GM19467 (cell line): ENCODE measurements at regions not wholly inside any gene's neighbourhood (a gene's known extent, or its start where the extent isn't known, plus 50 kb on each side); places are given as distances from the start of the nearest gene placed in this dataset.

ENCODE experiments used
- ATAC-seq: cut with Tn5 transposase; IDR thresholded peaks from one replicate; pipeline ENCODE4 v1.9.1; 2021; ENCODE audit warnings: mild to moderate bottlenecking, moderate library complexity; ENCODE audit not compliant: unreplicated experiment

- no peak for ATAC-seq
Measured at GRCh38 chr10:78526347-78526746, 492.7 kb downstream of the RPS24 start.

DNA sequence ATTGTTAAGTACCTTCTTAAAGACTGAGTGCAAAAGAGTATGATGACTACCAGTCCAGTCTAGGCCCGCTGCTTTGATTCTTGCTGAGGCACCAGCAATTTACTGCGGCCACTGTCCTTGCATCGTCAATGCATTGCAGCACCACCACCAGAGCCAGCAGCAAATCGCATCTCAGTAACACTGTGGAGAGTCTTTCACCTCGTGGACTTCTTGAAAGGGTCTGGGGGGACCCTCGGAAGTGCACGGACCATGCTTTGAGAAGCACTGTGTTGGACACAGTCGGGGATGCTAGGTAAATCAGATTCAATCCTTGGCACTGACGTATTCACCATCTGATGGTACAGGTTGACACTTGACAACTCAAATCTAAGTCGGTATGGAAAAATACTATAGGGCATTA is 493.6 kb downstream of the RPS24 start:
- ATAC-seq: no peak

DNA sequence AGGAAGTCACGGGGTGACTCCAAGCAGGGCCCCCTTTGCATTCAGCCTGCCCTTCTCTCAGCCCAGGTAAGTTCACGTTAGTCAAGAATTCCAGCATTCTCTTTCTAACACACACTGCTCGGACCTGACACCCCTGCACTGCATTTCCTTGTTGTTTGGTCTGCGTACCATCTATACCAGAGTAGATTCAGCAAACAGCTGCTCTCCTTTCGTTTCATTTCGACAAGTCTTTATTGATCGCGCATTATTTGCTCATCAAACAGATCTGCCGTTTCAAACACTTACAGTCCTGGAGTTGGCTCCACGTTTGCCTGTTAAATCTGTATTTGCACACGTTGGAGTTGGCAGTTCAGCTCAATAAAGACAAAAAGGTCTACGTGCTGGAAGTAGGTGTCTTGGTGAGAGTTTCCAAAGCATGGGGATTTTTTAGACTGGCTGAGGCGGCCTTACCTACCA is 495.1 kb downstream of the RPS24 start:
- ATAC-seq: no peak

GRCh38 chr10:78529262-78529661 is 495.6 kb downstream of the RPS24 start:
- no peak for ATAC-seq

GRCh38 chr10:78531088-78531487 is 497.4 kb downstream of the RPS24 start:
- ATAC-seq: no peak

- no peak for ATAC-seq
Measured at GRCh38 chr10:78532480-78533042, 498.9 kb downstream of the RPS24 start.

GRCh38 chr10:78533098-78533497 is 499.4 kb downstream of the RPS24 start:
- no peak for ATAC-seq

- ATAC-seq: no peak
Measured at GRCh38 chr10:78533776-78534175, 500.1 kb downstream of the RPS24 start.

DNA sequence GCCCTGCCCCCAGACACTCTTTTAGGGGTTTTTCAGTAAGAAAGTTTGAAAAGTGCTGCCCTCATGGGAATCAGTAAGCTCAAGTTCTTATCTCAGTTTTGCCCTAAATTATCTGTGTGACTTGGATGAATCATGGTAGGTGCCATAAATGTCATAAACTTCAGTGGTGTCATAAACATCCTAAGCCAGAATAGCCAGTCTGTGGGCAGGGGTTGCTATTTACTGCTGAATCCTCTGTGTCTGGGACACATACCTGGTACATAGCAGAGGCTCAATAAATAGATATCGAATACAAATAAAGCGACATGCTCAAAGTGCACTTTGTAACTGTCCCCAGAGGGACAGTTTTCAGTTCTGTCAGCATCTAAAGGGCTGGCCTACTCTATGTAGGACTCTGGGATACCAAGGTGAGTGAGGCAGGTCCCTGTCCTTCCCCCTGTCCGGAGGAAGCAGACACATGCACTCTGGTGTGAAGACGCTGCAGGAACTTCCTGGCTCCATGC is 502.1 kb downstream of the RPS24 start:
- no peak for ATAC-seq

GRCh38 chr10:78537018-78537417 is 503.4 kb downstream of the RPS24 start:
- ATAC-seq: no peak

- no peak for ATAC-seq
Measured at GRCh38 chr10:78539247-78539766, 505.6 kb downstream of the RPS24 start.

GRCh38 chr10:78540355-78541076 is 506.9 kb downstream of the RPS24 start:
- ATAC-seq: no peak

DNA sequence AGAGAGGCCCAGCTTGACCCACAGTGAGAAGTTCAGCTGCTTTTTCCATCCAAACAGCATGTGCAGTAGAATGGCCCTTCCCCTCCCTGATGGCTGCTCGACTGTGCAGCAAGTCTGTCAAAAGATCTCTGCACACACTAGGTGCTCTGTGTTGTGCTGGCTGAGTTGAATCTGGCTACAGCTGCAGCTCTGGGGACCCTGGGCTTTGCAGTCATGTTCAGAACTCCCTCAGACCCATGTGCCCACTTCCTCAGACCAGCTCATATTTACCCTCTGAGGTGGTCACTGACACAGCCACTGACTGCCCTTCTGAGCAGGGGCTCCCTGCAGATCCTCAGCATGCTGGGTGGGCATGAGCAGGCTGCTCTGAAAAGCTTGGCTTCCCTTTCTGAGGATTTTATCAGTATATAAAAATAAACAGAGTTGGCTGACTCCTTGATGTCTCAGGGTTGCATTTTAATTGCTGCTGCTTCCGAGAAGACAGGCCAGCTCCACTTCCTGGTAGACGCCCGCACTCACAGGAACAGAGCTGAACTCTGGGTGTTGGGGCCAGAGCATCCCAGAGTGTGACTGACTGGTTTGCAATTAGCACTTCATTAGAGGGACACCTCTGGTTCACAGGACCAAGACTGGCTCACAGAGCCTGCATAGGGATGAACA is 507.9 kb downstream of the RPS24 start:
- no peak for ATAC-seq

GRCh38 chr10:78542141-78542489 is 508.5 kb downstream of the RPS24 start:
- ATAC-seq: no peak

DNA sequence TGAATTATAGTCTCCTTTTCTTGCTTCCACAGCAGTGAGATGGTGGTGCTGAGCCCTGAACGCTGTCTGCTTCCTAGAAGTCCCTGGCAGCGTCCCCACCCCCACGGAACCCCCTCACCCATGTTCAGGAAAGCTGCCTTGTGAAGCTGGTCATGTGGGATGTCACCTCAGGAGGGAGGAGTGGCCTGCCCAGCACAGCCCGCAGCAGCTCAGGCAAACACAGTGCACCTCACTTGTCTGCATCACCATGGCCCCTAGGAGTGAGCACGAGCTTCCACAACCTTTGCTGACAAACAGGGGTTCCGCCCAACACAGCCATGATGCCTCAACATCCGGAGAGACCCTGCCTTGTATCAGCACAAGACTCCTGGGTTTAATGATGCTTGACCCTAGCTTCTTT is 508.9 kb downstream of the RPS24 start:
- ATAC-seq: no peak

DNA sequence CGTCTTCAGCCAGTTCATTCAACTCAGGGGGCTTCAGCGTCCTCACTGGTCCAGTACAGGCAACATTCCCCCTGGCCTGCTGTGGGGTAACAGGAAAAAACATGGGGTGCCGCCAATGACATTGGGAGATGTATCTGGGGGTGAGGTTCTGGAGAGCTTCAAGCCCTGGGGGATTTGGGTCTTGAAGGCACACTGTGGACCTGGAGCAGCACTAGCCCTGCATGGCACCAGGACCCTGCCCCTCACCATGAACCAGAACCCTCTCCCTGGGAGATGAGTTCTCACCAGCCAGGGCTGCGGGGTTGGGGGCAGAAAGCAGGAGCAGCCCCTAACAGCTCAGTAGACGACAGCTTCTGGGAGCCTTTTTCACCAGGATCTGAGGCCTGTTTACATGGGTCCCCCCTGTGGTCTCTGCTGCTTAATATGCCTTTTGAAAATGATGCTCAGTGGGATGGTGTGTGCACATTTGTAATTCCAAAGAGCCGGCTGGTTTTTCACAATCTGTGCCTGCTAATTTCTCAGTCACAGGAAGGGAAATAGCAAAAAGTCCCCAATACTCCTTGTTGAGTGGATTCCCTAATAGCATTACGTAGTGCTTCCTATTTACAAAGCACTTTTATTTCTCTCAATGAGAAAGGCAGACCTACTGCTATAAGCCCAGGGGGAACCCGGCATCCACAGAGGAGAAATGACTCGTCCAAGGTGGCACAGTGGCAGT is 509.5 kb downstream of the RPS24 start:
- ATAC-seq: no peak

DNA sequence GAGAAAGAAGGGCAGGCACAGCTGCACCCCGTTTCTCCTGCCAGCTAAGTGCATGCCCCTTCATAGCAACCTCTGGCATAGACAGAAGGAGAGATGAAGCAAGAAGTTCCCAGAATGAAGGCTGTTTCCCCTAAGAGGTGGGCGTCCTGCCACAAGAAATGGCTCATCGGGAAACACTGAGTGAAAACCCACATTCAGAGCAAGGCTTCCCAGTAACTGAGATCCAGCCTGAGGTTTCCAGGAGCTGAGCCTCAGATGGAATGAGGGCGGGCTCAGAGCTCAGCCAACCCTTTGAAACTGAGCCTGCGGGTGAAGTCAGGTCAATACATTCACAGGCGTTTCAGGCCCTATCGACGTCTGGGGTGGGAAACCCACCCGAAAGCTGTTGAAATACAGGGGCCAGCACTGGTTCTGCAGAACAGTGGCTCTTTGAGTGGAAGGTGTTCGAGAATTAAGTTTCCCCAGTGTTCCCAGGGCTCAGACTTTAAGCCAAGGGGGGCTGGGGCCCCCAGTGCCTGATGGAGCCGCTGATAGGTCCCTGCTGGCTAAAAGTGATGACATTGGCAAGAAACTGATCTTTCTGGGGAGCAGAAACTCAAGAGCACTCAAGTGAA is 510.2 kb downstream of the RPS24 start:
- ATAC-seq: no peak

DNA sequence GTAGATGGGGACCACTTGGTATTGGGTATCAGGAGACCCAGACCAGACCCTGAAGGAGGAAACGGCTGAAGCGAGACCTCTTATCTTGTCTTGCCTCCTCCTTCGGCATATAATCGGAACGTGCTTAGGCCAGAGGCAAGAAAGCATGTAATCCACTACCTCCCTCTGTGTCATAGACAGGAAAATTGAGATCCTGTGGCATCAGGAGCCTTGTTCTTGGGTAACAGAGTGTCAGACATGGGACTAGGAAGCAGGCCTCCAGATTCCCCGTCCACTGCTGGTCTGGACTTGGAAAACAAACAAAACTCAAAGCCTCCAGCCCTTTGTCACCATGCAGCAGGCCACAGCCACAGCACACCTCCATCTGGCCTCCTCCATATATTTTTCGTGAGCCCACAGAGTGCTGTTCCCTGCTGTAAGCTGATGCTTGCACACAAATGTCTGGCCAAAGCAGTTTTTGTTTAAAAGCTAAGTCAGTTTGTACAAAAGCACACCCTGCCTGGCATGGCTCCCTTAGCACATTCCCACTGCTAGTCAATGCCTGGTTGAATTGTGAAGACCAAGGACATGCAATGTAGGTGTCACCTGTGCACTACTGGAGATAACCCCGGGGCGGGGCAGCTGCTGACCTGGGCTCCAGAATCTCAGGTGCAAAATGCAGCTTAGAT is 510.9 kb downstream of the RPS24 start:
- ATAC-seq: no peak

DNA sequence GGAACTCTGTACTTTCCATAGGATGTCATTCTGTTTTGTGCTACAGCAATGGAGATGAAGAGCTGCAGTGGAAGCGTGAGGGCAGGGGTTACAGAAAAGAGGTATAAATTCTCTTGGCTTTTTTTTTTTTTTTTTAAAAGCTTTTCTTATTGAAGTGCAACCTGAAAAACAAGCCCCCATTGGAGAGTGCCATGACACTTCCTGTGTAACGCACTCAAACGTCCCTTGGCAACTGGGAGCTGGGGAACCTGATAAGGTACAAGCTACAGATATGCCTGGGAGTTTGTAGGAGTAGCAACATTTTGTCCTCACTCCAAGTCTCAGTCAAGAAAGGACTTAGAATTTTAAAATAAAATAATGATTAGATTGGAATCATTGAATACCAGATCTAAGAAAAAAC is 512.1 kb downstream of the RPS24 start:
- ATAC-seq: no peak

GRCh38 chr10:78547397-78547796 is 513.7 kb downstream of the RPS24 start:
- no peak for ATAC-seq
